ENCODE measurements at regions not wholly inside any gene's neighbourhood (a gene's known extent, or its start where the extent isn't known, plus 50 kb on each side); places are given as distances from the start of the nearest gene placed in this dataset.

GRCh38 chr11:37849706-37850105 is 1251.7 kb upstream of the RAG2 start:
- TF ChIP-seq MAX (CRISPR knock-in tag; IDR thresholded peaks at IDR 0.05) (no peak), ELF4 (CRISPR knock-in tag; IDR thresholded peaks at IDR 0.05; ENCODE audit: low read depth) (no peak), USF2 (CRISPR knock-in tag; IDR thresholded peaks at IDR 0.05) (no peak), CTCF (IDR thresholded peaks at IDR 0.05) (no peak), ESRRA (CRISPR knock-in tag; IDR thresholded peaks at IDR 0.05; ENCODE audit: borderline replicate concordance) (no peak), FOXJ3 (CRISPR knock-in tag; IDR thresholded peaks at IDR 0.05; ENCODE audit: borderline replicate concordance) (no peak), NR3C1 (CRISPR knock-in tag; conservative IDR thresholded peaks at IDR 0.05; ENCODE audit: low read depth) (no peak), SP1 (CRISPR knock-in tag; conservative IDR thresholded peaks at IDR 0.05) (no peak), NR2C2 (CRISPR knock-in tag; IDR thresholded peaks at IDR 0.05) (no peak), ZNF263 (CRISPR knock-in tag; IDR thresholded peaks at IDR 0.05; ENCODE audit: low read depth) (no peak), ZMAT4 (CRISPR knock-in tag; IDR thresholded peaks at IDR 0.05) (no peak), RELA (CRISPR knock-in tag; IDR thresholded peaks at IDR 0.05; ENCODE audit: borderline replicate concordance) (no peak), IRF2 (CRISPR knock-in tag; IDR thresholded peaks at IDR 0.05; ENCODE audit: borderline replicate concordance, low read depth) (no peak)
- TF ChIP-seq, protein P1, sequence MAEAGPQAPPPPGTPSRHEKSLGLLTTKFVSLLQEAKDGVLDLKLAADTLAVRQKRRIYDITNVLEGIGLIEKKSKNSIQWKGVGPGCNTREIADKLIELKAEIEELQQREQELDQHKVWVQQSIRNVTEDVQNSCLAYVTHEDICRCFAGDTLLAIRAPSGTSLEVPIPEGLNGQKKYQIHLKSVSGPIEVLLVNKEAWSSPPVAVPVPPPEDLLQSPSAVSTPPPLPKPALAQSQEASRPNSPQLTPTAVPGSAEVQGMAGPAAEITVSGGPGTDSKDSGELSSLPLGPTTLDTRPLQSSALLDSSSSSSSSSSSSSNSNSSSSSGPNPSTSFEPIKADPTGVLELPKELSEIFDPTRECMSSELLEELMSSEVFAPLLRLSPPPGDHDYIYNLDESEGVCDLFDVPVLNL (CRISPR knock-in tag; IDR thresholded peaks at IDR 0.05; ENCODE audit: borderline replicate concordance, low read depth), result no peak

Data from WTC11 (cell line).